Activated CD8-positive, alpha-beta T cell treated with anti-CD3 and anti-CD28 coated beads, Interleukin-2, amount 10 ng/mL, durations not matched to agents 7 days and 5 days (primary cell): ENCODE measurements at regions not wholly inside any gene's neighbourhood (a gene's known extent, or its start where the extent isn't known, plus 50 kb on each side); places are given as distances from the start of the nearest gene placed in this dataset.

Experiments
- ATAC-seq: fragments of 150-1000 bp; cut with Tn5 transposase; one replicate; pipeline ENCODE4 v1.10.0; 2021; ENCODE audit warnings: moderate library complexity
- CTCF ChIA-PET: fragments of 350-600 bp; sonication (Branson Sonifier 250); formaldehyde crosslinking; loops from one replicate; lab custom pipeline; 2021; ENCODE audit warnings: antibody characterized with exemption; lab: Charles Lee
- POLR2A ChIA-PET: fragments of 350-600 bp; sonication (Branson Sonifier 250); formaldehyde crosslinking; loops from one replicate; lab custom pipeline; 2021; ENCODE audit warnings: antibody characterized with exemption; lab: Charles Lee
- DNase-seq: peaks from one replicate; pipeline ENCODE4 v3.0.0-alpha.2; 2020
- H3K27ac Mint-ChIP-seq: one replicate; pipeline ENCODE4 v1.8.0; 2021; ENCODE audit warnings: mild to moderate bottlenecking, mixed read lengths
- H3K27me3 Mint-ChIP-seq: one replicate; pipeline ENCODE4 v1.8.0; 2021; ENCODE audit warnings: low read depth, mixed read lengths
- H3K36me3 Mint-ChIP-seq: one replicate; pipeline ENCODE4 v1.8.0; 2021; ENCODE audit warnings: low read depth, mixed read lengths
- H3K4me1 Mint-ChIP-seq: one replicate; pipeline ENCODE4 v1.8.0; 2021; ENCODE audit warnings: low read depth, mixed read lengths
- H3K4me3 Mint-ChIP-seq: one replicate; pipeline ENCODE4 v1.8.0; 2021; ENCODE audit warnings: mild to moderate bottlenecking, mixed read lengths
- H3K9me3 Mint-ChIP-seq: one replicate; pipeline ENCODE4 v1.8.0; 2022; ENCODE audit warnings: mixed read lengths; ENCODE audit not compliant: insufficient read depth

GRCh38 chr2:8133363-8133762, 548.5 kb upstream of the ID2 start:
- DNase-seq, result no peak
- ChIA-PET POLR2A (no interaction called here), CTCF (no interaction called here)
- Mint-ChIP-seq H3K36me3 (no peaks in the 10 kb centered on the region), H3K9me3 (no peaks in the 10 kb centered on the region), H3K27ac (no peak overlapping the region), H3K4me1 (peaks cover 2% of the 10 kb centered on the region), H3K4me3 (no peak overlapping the region), H3K27me3 (peaks cover 10% of the 10 kb centered on the region)
- no peak for ATAC-seq

GRCh38 chr2:8133913-8134472, 547.9 kb upstream of the ID2 start:
- Mint-ChIP-seq H3K4me1 (peaks cover 2% of the 10 kb centered on the region), H3K27me3 (peaks cover 6% of the 10 kb centered on the region), H3K4me3 (no peak overlapping the region), H3K27ac (no peak overlapping the region), H3K9me3 (no peaks in the 10 kb centered on the region), H3K36me3 (no peaks in the 10 kb centered on the region)
- CTCF ChIA-PET, result no interaction called here
- ATAC-seq, result no peak
- POLR2A ChIA-PET, result no interaction called here
- DNase-seq, result no peak

DNA sequence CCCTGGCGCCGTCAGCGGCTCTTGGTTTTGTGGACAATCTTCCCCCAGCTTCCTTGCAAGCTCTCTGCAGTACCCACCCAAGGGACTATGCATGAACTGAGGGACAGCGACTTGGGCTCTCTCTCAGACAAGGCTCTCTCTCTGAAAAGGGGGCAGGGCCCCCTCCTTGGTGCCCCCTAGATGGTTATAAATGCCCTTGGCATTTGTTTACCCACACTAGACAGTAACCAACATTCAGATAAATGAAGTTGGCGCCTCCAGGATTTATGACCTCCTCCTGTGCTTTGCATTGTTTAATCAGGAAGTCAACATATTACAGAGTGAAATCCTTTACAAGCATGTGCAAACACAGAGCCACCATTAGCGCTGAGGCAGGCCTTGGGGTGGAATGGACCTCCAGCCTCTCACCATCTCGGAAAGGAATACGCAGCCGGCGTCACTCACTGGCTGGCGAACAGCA, 547.4 kb upstream of the ID2 start:
- CTCF ChIA-PET, result no interaction called here
- Mint-ChIP-seq H3K4me3 (no peak overlapping the region), H3K4me1 (peaks cover 5% of the 10 kb centered on the region), H3K27me3 (peaks cover 6% of the 10 kb centered on the region), H3K36me3 (no peaks in the 10 kb centered on the region), H3K9me3 (no peaks in the 10 kb centered on the region), H3K27ac (no peak overlapping the region)
- ATAC-seq (no peak), DNase-seq (no peak)
- POLR2A ChIA-PET, result no interaction called here

DNA sequence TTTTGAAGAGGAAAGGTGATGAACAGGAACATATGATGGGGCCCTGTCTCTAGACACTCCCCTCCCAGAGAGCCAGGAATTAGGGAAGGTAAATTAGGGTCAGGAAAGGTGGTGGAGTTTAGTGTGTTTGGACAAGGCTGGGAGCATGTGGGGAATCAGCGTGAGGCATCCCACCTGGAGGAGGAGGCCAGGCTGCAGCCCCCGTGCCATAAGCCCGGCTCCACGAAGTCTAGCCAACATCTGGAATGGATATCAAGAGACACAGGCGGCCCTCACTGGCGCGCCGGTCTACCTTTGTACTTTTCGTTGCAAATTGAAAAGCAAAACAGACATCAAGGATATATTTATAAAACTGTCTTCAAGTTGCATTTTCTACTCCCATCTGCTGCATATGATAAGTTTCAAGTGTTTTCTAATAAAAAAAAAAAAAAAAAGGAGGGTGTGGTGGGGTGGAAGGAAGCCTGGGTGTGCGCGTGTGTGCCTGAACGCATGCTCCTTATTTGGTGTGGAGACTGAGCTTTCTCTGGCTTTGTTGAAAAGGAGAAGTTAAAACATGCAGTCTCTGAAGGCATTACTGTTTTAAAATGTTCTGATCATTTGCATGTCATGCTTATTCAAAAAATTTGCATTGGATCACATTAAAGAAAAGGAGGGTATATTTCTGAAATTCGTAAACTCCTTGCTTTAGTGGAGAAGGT, 546.7 kb upstream of the ID2 start:
- no peaks in the 10 kb centered on the region for H3K36me3 Mint-ChIP-seq
- CTCF ChIA-PET, result no interaction called here
- peaks cover 11% of the 10 kb centered on the region for H3K4me1 Mint-ChIP-seq
- H3K4me3 Mint-ChIP-seq, result no peak overlapping the region
- no peak overlapping the region for H3K27ac Mint-ChIP-seq
- no peaks in the 10 kb centered on the region for H3K9me3 Mint-ChIP-seq
- DNase-seq (no peak), ATAC-seq (no peak)
- H3K27me3 Mint-ChIP-seq, result peaks cover 6% of the 10 kb centered on the region
- POLR2A ChIA-PET, result no interaction called here

DNA sequence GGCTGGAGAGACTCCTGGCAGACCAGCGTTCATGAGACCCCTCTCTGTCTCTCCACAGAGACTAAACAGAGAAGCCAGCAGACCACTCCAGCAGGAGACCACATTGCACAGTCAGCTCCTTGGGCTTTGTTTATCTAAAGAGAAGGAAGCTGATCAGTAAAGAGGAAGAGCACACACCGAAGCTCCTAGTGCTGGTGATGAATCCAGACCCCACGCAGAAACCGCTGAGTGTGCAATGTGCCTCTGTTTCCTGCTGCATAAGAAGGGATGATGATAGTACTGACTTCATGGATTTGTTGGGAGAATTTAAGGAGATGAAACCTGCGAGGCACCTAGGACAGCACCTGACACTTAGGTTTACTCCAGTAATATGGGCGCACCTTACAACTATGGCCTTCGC, 544.1 kb upstream of the ID2 start:
- CTCF ChIA-PET, result no interaction called here
- ATAC-seq, result no peak
- H3K4me1 Mint-ChIP-seq, result peaks cover 18% of the 10 kb centered on the region

GRCh38 chr2:8138525-8138922, 543.3 kb upstream of the ID2 start:
- Mint-ChIP-seq H3K9me3 (no peaks in the 10 kb centered on the region), H3K36me3 (peaks cover 2% of the 10 kb centered on the region), H3K4me1 (peaks cover 18% of the 10 kb centered on the region), H3K27me3 (peaks cover 15% of the 10 kb centered on the region), H3K4me3 (no peak overlapping the region), H3K27ac (no peak overlapping the region)
- ChIA-PET CTCF (interaction anchor here (0.9 kb wide), 1 partner anchor 413 kb away, joined by 3 read pairs; no protein-coding TSS in a partner anchor), POLR2A (no interaction called here)
- no peak for ATAC-seq
- no peak for DNase-seq

More for the DNA sequence above, 544.1 kb upstream of the ID2 start:
- Mint-ChIP-seq H3K36me3 (peaks cover 2% of the 10 kb centered on the region), H3K27ac (no peak overlapping the region), H3K9me3 (no peaks in the 10 kb centered on the region), H3K27me3 (peaks cover 12% of the 10 kb centered on the region), H3K4me3 (no peak overlapping the region)
- no peak for DNase-seq
- POLR2A ChIA-PET, result no interaction called here

- POLR2A ChIA-PET, result no interaction called here
- ATAC-seq (no peak), DNase-seq (no peak)
- Mint-ChIP-seq H3K27ac (no peak overlapping the region), H3K4me3 (no peak overlapping the region), H3K4me1 (peaks cover 18% of the 10 kb centered on the region), H3K36me3 (peaks cover 2% of the 10 kb centered on the region), H3K27me3 (peaks cover 15% of the 10 kb centered on the region), H3K9me3 (no peaks in the 10 kb centered on the region)
- CTCF ChIA-PET, result interaction anchor here (0.9 kb wide), 1 partner anchor 414 kb away, joined by 3 read pairs; no protein-coding TSS in a partner anchor
Measured at GRCh38 chr2:8138923-8139667, 542.8 kb upstream of the ID2 start.

DNA sequence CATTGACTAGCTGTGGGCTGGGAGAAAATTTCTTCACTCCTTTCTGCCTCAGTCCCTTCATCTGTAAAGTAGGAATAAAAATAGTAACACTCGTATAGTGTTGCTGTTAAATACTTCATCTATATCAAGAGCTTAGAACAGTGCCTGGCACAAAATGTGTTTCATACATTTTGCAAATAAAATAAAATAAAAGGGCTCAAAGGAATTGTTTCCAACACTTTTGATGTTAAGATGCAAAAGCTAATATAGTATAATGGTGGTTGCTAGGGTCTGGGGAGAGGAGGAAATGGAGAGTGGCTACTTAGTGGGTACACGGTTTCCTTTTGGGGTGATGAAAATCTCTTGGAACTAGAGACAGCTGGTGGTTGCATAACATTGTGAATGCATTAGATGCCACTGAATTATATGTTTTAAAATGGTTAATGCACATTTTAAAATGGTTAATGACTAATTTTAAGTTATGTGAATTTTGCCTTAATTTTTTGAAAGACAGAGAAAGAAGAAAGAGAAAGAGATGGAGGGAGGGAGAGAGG, 542.1 kb upstream of the ID2 start:
- POLR2A ChIA-PET, result no interaction called here

DNA sequence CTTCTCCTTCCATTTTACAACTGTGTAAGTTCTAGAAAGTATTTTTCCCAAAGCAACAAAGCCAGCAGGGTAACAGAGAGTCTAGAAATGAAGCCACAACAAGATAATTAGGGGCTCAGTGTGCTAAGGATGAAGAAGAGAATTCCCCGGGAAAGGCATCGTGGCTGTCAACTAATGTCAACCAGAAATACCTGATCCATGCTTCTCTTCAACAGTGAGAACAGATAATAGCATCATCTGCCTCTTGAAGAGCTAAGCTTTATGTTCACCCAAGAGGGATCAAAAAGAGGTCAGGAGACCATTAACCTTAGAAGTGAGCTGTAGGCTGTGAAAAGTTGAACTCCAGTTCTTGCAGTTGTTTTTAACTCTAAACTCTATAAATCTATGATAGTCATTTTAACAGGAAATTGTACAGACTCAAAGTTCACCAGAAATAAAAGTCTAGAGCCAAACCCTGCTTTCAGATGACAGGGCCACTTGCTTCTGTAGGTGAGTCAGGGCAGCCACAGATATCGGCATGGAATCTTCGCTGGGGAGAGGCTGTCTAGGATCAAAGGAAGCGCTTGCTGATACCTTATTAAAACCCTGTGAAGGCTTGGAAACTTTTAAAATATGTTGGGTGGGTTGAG, 540.7 kb upstream of the ID2 start:
- Mint-ChIP-seq H3K27me3 (peaks cover 9% of the 10 kb centered on the region), H3K36me3 (peaks cover 2% of the 10 kb centered on the region), H3K27ac (no peak overlapping the region), H3K4me3 (no peak overlapping the region), H3K9me3 (no peaks in the 10 kb centered on the region), H3K4me1 (peaks cover 21% of the 10 kb centered on the region)
- ChIA-PET POLR2A (no interaction called here), CTCF (interaction anchor here (1.0 kb wide), 1 partner anchor 209 kb away, joined by 3 read pairs; no protein-coding TSS in a partner anchor)
- ATAC-seq, result no peak
- DNase-seq, result no peak

More for the DNA sequence above, 542.1 kb upstream of the ID2 start:
- Mint-ChIP-seq H3K27ac (no peak overlapping the region), H3K4me3 (no peak overlapping the region), H3K27me3 (peaks cover 15% of the 10 kb centered on the region), H3K9me3 (no peaks in the 10 kb centered on the region), H3K36me3 (peaks cover 2% of the 10 kb centered on the region), H3K4me1 (peaks cover 21% of the 10 kb centered on the region)
- CTCF ChIA-PET, result interaction anchor here (0.9 kb wide), 1 partner anchor 415 kb away, joined by 3 read pairs; no protein-coding TSS in a partner anchor
- DNase-seq, result no peak
- no peak for ATAC-seq

DNA sequence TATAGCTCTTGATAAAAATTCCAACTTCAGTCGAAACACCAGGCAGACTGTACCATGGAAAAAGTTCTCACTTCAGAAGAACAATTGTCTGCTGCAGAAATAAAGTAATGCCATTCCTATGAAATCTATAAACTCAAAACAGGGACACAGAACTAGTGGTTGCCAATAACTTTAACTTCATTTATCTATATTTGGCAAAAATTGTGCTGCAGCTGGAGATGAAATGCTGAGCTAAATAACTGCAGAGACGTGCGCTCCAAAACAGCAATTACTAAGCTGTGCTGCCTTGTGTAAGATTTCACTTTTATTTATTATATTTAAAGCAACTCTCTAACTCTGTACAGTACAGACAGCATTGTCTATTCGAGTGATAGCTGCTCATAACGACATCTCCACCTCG, 540.1 kb upstream of the ID2 start:
- Mint-ChIP-seq H3K36me3 (peaks cover 2% of the 10 kb centered on the region), H3K4me3 (no peak overlapping the region), H3K27ac (no peak overlapping the region), H3K4me1 (peaks cover 21% of the 10 kb centered on the region), H3K27me3 (peaks cover 9% of the 10 kb centered on the region), H3K9me3 (no peaks in the 10 kb centered on the region)
- POLR2A ChIA-PET, result no interaction called here
- ATAC-seq, result no peak
- CTCF ChIA-PET, result interaction anchor here (1.0 kb wide), 1 partner anchor 210 kb away, joined by 3 read pairs; no protein-coding TSS in a partner anchor
- DNase-seq, result no peak

DNA sequence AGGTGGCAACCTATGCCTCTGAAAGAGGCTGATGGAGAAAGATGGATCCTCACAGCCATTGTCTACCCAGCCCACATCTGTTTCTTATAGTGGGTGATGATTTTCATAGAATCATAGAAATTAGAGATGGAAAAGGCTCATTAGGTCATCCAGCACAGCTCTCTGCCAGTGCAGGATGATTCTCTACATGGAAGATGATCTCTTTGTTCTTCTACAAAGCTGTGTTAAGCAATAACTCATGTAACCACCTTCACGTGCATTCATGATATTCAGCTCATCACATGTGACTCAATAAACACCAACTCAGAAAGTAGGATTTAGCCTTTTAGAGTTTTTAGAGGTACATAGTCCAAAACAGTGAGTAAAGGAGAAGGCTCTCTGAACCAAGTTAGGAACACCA, 539.4 kb upstream of the ID2 start:
- H3K4me1 Mint-ChIP-seq, result peaks cover 21% of the 10 kb centered on the region
- H3K36me3 Mint-ChIP-seq, result peaks cover 2% of the 10 kb centered on the region
- DNase-seq (no peak), ATAC-seq (no peak)
- CTCF ChIA-PET, result no interaction called here
- no peak overlapping the region for H3K27ac Mint-ChIP-seq
- POLR2A ChIA-PET, result no interaction called here
- H3K9me3 Mint-ChIP-seq, result no peaks in the 10 kb centered on the region
- peaks cover 9% of the 10 kb centered on the region for H3K27me3 Mint-ChIP-seq
- no peak overlapping the region for H3K4me3 Mint-ChIP-seq
